Heart left ventricle (tissue), 16 donors: ENCODE measurements at regions not wholly inside any gene's neighbourhood (a gene's known extent, or its start where the extent isn't known, plus 50 kb on each side); places are given as distances from the start of the nearest gene placed in this dataset.

Source experiments
- ATAC-seq, 4 donors: fragments of 200-7000 bp; cut with Tn5 transposase; one replicate each; pipeline ENCODE4 v1.9.1; 2020 to 2022; ENCODE audit warnings: moderate library complexity in 4 of 4, mild to moderate bottlenecking in 3 of 4, moderate number of reproducible peaks in 1 of 4
- DNase-seq, 5 donors: peaks; one replicate each; pipeline ENCODE4 v3.0.0-alpha.2; 2020
- H3K27ac ChIP-seq, 12 donors: fragments of 200-600 bp; sonication (generic) in 4 of 12; one replicate each; pipeline versions ENCODE4 v1.5.0 to v1.8.0; 2016 to 2022; ENCODE audit warnings: mild to moderate bottlenecking in 2 of 12
- H3K27me3 ChIP-seq, 9 donors: fragments of 200-600 bp; sonication (generic) in 2 of 9; one replicate each; pipeline versions ENCODE4 v1.5.1 to v1.8.0; 2016 to 2022; ENCODE audit warnings: mild to moderate bottlenecking in 3 of 9
- H3K36me3 ChIP-seq, 9 donors: fragments of 200-600 bp; sonication (generic) in 2 of 9; one replicate each; pipeline versions ENCODE4 v1.5.0 to v1.8.0; 2018 to 2022; ENCODE audit warnings: mild to moderate bottlenecking in 2 of 9
- H3K4me1 ChIP-seq, 12 donors: fragments of 200-600 bp; sonication (generic) in 4 of 12; one replicate each; pipeline versions ENCODE4 v1.5.0 to v1.8.0; 2016 to 2022; ENCODE audit warnings: mild to moderate bottlenecking in 3 of 12
- H3K4me3 ChIP-seq, 12 donors: fragments of 200-600 bp; sonication (generic) in 4 of 12; one replicate each; pipeline versions ENCODE4 v1.5.0 to v1.8.0; 2017 to 2022; ENCODE audit warnings: mild to moderate bottlenecking in 9 of 12, moderate library complexity in 4 of 12
- H3K9me3 ChIP-seq, 12 donors: fragments of 200-600 bp; sonication (generic) in 4 of 12; one replicate each; pipeline versions ENCODE4 v1.5.0 to v1.8.0; 2016 to 2022; ENCODE audit warnings: mild to moderate bottlenecking in 1 of 12
- POLR2A ChIP-seq, 2 donors: fragments of 450-650 bp; IDR thresholded peaks; one replicate each; pipeline ENCODE4 v1.6.1; 2017; ENCODE audit warnings: antibody characterized with exemption in 2 of 2, mild to moderate bottlenecking in 2 of 2, moderate library complexity in 2 of 2
- whole genome bisulfite sequencing, 4 donors: extraction: QIAGEN DNeasy Blood & Tissue Kit in 2 of 4; methylation state at CpG; one replicate each; pipeline versions ENCODE4 v1.1.5 to v1.1.7; 2013 to 2018; 5-methylcytosine and 5-hydroxymethylcytosine counted together
- intact Hi-C, 10 donors: fragments of 100-400 bp; cut with DNase I; formaldehyde crosslinking; loops; one replicate each; pipeline versions ENCODE4 v1.11.1 to v1.14.2; 2022
- TF ChIP-seq, protein P1 (sequence below), 12 donors: fragments of 200-600 bp; sonication (generic) in 4 of 12; IDR thresholded peaks; one replicate each; pipeline versions ENCODE4 v1.5.0 to v1.8.0; 2018 to 2022; ENCODE audit warnings: antibody characterized with exemption in 12 of 12, mild to moderate bottlenecking in 5 of 12
- donor health status: ischemic (EF 13 %, LVEDD 7.1; RV severe dilation, severe dysfunction).
- donor health status: healthy with polysubstance abuse.
- donor health status: DM: no; HTN: yes; CAD: no.
- donor health status: DM: no; HTN: no; CAD: no.
- donor health status: ischemic (EF 25% LVEDD 6.9; RV normal size, moderate dysfunction).
- donor health status: ischemic (EF 25% LVEDD 5.7; RV mildly dilated, moderate dysfunction).
- donor health status: healthy.
- donor health status: DM: yes; HTN: yes; CAD: no.
- donor health status: ischemic (EF 35%, LVEDD 5.7; RV mildly dilated, moderate dysfunction).
- donor health status: nonischemic (EF 11% LVEDD 7.7; RV severe dilation, severe dysfunction).
- donor health status: DM: yes; HTN: yes; CAD: no.
- donor health status: PGD.
- donor health status: ischemic (EF 29% LVEDD 5.4; RV normal size, mild dysfunction).
- donor health status: nonischemic (EF 23%, LVEDD 6.1; RV moderate dilation, normal function).

DNA sequence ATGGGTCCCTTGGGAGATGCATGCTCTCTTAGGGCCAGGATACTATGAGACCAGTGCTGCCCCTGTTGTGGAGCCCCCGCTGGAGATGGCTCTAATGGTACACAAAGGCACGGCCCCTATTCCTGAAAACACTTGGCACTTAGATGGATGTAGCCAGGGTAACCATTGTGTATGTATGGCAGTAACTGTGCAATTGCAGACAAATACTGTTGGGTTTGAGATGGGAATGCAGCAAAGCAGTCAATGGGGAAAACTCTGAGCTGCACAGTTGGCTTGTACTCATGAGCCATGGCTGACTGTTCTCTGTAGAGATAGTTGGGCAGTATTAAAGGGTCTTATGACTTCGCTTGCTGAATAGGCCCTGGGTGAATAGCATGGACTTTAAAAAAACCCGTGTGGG is 67.9 kb upstream of the NPAP1 start:
- H3K9me3 ChIP-seq, result peaks cover 0 to 5% (median 0%) of the 10 kb centered on the region in 12 donors
- no peaks in the 10 kb centered on the region for H3K27me3 ChIP-seq
- DNase-seq, result no peak
- intact Hi-C loops, result no loop called here
- no peak overlapping the region for H3K27ac ChIP-seq
- WGBS, 4 donors, result 52 to 67% (median 64%) methylated on average over 4 of the region's 4 CpGs
- no peaks in the 10 kb centered on the region for H3K4me1 ChIP-seq
- TF ChIP-seq, protein P1, sequence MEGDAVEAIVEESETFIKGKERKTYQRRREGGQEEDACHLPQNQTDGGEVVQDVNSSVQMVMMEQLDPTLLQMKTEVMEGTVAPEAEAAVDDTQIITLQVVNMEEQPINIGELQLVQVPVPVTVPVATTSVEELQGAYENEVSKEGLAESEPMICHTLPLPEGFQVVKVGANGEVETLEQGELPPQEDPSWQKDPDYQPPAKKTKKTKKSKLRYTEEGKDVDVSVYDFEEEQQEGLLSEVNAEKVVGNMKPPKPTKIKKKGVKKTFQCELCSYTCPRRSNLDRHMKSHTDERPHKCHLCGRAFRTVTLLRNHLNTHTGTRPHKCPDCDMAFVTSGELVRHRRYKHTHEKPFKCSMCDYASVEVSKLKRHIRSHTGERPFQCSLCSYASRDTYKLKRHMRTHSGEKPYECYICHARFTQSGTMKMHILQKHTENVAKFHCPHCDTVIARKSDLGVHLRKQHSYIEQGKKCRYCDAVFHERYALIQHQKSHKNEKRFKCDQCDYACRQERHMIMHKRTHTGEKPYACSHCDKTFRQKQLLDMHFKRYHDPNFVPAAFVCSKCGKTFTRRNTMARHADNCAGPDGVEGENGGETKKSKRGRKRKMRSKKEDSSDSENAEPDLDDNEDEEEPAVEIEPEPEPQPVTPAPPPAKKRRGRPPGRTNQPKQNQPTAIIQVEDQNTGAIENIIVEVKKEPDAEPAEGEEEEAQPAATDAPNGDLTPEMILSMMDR (IDR thresholded peaks at IDR 0.05), result no peak
- TF ChIP-seq POLR2A (IDR thresholded peaks at IDR 0.05), result no peak
- no peak overlapping the region for H3K4me3 ChIP-seq
- no peak for ATAC-seq
- no peaks in the 10 kb centered on the region for H3K36me3 ChIP-seq

- Histone ChIP-seq H3K4me1 (no peaks in the 10 kb centered on the region), H3K27ac (no peak overlapping the region), H3K27me3 (no peaks in the 10 kb centered on the region), H3K9me3 (peaks cover 0 to 33% (median 0%) of the 10 kb centered on the region in 12 donors), H3K36me3 (no peaks in the 10 kb centered on the region), H3K4me3 (no peak overlapping the region)
- DNase-seq (no peak), ATAC-seq (no peak)
- intact Hi-C loops, result no loop called here
- 0 to 54% (median 48%) methylated on average over 1 of the region's 1 CpG for WGBS, 4 donors
- TF ChIP-seq, protein P1 (IDR thresholded peaks at IDR 0.05), result no peak
- no peak for TF ChIP-seq POLR2A (IDR thresholded peaks at IDR 0.05)
These were observed 57.9 kb upstream of the NPAP1 start for GRCh38 chr15:24617646-24618045.

DNA sequence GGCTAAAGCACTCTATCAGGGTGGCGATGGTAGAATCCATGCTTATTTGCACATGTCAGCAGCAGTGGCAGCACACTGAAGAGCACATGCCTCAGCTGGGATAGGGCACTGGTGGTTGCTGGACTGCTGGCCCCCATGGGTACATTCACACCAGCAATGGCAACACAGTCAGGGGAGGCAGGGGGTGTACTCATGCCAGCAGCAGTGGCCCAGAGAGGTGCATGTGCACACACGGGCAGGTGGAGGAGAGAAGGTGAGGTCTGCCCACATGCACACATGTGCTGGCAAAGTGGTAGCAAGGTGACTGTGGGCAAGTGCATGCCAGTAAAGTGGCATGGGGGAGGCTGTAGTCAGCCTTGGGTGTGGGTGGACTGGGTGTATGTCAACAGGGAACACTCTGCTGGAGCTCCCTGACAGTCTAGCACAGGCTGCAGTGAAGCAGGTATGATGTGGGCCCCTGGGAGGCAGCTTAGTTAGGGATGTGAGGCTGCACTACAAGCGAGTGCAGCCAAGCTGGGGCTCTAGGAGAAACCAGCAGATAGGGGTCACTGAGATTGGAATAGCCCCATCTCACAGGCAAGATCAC is 53.9 kb upstream of the NPAP1 start:
- peaks cover 0 to 51% (median 0%) of the 10 kb centered on the region in 12 donors for H3K9me3 ChIP-seq
- H3K4me3 ChIP-seq, result no peak overlapping the region

More for the DNA sequence above, 53.9 kb upstream of the NPAP1 start:
- Histone ChIP-seq H3K4me1 (no peaks in the 10 kb centered on the region), H3K36me3 (no peaks in the 10 kb centered on the region), H3K27ac (no peak overlapping the region), H3K27me3 (no peaks in the 10 kb centered on the region)
- TF ChIP-seq, protein P1 (IDR thresholded peaks at IDR 0.05), result no peak
- TF ChIP-seq POLR2A (IDR thresholded peaks at IDR 0.05), result no peak
- 66 to 89% (median 73%) methylated on average over 3 of the region's 3 CpGs for WGBS, 4 donors
- ATAC-seq (no peak), DNase-seq (no peak)
- intact Hi-C loops, result no loop called here
